ENCODE measurements at regions not wholly inside any gene's neighbourhood (a gene's known extent, or its start where the extent isn't known, plus 50 kb on each side); places are given as distances from the start of the nearest gene placed in this dataset.

DNA sequence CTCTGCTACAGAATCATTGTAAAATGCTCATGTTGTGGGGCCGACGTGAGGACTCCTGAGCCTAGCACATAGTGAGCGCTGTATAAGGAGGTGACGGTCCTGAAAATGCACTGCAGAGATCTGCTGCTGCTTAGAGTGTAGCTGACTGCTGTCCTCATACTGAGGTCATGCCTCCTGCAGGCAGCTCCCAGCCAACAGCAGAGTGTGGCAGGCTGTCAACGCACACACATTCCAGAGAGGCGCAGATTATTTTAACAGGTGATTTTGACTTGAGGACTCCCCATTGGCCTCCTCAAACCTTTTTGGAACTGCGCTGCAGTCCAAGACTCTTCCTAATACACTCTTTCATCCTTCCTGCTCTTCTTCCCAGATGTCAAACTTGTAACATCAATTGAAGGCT lies 119.8 kb upstream of the KCNJ6 start:
- TF ChIP-seq, protein P1, sequence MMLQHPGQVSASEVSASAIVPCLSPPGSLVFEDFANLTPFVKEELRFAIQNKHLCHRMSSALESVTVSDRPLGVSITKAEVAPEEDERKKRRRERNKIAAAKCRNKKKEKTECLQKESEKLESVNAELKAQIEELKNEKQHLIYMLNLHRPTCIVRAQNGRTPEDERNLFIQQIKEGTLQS (IDR thresholded peaks at IDR 0.05) = no peak
- no peak for TF ChIP-seq RAD21 (IDR thresholded peaks at IDR 0.05)
- TF ChIP-seq, protein P2, sequence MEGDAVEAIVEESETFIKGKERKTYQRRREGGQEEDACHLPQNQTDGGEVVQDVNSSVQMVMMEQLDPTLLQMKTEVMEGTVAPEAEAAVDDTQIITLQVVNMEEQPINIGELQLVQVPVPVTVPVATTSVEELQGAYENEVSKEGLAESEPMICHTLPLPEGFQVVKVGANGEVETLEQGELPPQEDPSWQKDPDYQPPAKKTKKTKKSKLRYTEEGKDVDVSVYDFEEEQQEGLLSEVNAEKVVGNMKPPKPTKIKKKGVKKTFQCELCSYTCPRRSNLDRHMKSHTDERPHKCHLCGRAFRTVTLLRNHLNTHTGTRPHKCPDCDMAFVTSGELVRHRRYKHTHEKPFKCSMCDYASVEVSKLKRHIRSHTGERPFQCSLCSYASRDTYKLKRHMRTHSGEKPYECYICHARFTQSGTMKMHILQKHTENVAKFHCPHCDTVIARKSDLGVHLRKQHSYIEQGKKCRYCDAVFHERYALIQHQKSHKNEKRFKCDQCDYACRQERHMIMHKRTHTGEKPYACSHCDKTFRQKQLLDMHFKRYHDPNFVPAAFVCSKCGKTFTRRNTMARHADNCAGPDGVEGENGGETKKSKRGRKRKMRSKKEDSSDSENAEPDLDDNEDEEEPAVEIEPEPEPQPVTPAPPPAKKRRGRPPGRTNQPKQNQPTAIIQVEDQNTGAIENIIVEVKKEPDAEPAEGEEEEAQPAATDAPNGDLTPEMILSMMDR (IDR thresholded peaks at IDR 0.05; ENCODE audit: low read depth, low read length, missing input control) = no peak
- TF ChIP-seq NR2F2 (IDR thresholded peaks at IDR 0.05) = no peak
- TF ChIP-seq, protein P3, sequence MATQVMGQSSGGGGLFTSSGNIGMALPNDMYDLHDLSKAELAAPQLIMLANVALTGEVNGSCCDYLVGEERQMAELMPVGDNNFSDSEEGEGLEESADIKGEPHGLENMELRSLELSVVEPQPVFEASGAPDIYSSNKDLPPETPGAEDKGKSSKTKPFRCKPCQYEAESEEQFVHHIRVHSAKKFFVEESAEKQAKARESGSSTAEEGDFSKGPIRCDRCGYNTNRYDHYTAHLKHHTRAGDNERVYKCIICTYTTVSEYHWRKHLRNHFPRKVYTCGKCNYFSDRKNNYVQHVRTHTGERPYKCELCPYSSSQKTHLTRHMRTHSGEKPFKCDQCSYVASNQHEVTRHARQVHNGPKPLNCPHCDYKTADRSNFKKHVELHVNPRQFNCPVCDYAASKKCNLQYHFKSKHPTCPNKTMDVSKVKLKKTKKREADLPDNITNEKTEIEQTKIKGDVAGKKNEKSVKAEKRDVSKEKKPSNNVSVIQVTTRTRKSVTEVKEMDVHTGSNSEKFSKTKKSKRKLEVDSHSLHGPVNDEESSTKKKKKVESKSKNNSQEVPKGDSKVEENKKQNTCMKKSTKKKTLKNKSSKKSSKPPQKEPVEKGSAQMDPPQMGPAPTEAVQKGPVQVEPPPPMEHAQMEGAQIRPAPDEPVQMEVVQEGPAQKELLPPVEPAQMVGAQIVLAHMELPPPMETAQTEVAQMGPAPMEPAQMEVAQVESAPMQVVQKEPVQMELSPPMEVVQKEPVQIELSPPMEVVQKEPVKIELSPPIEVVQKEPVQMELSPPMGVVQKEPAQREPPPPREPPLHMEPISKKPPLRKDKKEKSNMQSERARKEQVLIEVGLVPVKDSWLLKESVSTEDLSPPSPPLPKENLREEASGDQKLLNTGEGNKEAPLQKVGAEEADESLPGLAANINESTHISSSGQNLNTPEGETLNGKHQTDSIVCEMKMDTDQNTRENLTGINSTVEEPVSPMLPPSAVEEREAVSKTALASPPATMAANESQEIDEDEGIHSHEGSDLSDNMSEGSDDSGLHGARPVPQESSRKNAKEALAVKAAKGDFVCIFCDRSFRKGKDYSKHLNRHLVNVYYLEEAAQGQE (IDR thresholded peaks at IDR 0.05) = no peak
- no peak for TF ChIP-seq TAF1 (conservative IDR thresholded peaks at IDR 0.05)
